ENCODE measurements at regions not wholly inside any gene's neighbourhood (a gene's known extent, or its start where the extent isn't known, plus 50 kb on each side); places are given as distances from the start of the nearest gene placed in this dataset.

GRCh38 chr6:48553467-48554189 is 442.6 kb upstream of the PTCHD4 start:
- no peak for TF ChIP-seq CTCF (IDR thresholded peaks at IDR 0.05; ENCODE audit: insufficient read depth, low read length)
- TF ChIP-seq POLR2AphosphoS5 (IDR thresholded peaks at IDR 0.05; ENCODE audit: low read depth) = no peak
